RWPE1 (cell line): ENCODE measurements at regions not wholly inside any gene's neighbourhood (a gene's known extent, or its start where the extent isn't known, plus 50 kb on each side); places are given as distances from the start of the nearest gene placed in this dataset.

ENCODE experiments used
- CTCF ChIA-PET: fragments of 350-600 bp; sonication (Branson Sonifier 250); formaldehyde crosslinking; extraction: SDS; loops from one replicate; lab custom pipeline; 2021; lab: Yijun Ruan, JAX
- POLR2A ChIA-PET: fragments of 400-600 bp; formaldehyde crosslinking; extraction: SDS; loops from one replicate; lab custom pipeline; 2020; ENCODE audit warnings: antibody characterized with exemption; ENCODE audit not compliant: low non-redundant PET; lab: Yijun Ruan, JAX
- DNase-seq: peaks from one replicate; pipeline ENCODE4 v3.0.0; 2012; ENCODE audit warnings: low spot score
- H3K27ac ChIP-seq: fragments of 450-650 bp; 2 replicates; pipeline ENCODE4 v1.5.1; 2017
- CTCF ChIP-seq: fragments of 450-650 bp; conservative IDR thresholded peaks from 2 replicates; pipeline ENCODE4 v1.5.1; 2017; ENCODE audit warnings: low read depth, mild to moderate bottlenecking

GRCh38 chr5:173448856-173449255, 120.6 kb upstream of the STC2 start:
- no peak for TF ChIP-seq CTCF
- POLR2A ChIA-PET = no interaction called here
- DNase-seq = no peak

DNA sequence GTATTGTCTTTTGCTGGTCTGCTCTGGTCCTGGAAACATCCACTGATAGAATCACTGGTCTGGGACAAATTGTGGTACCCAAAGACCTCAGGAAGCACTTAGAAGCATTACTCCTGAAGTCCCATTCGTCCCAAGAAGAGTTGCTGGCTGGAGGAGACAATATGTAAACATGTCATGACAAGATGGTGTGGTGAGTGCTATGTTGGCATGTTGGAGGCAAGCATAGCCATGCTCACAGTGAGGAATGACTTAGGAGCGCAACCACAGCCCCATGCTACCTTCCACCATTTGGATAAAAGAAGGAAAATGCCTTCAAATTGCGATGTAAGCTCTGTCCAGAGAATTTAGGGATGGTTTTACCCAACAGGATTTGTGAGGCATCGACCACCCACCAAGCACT, 115.8 kb upstream of the STC2 start:
- TF ChIP-seq CTCF = no peak
- CTCF ChIA-PET = no interaction called here
- H3K27ac ChIP-seq = no peak overlapping the region
- no peak for DNase-seq
- POLR2A ChIA-PET = no interaction called here

More at GRCh38 chr5:173448856-173449255, 120.6 kb upstream of the STC2 start:
- H3K27ac ChIP-seq = no peak overlapping the region
- CTCF ChIA-PET = no interaction called here

DNA sequence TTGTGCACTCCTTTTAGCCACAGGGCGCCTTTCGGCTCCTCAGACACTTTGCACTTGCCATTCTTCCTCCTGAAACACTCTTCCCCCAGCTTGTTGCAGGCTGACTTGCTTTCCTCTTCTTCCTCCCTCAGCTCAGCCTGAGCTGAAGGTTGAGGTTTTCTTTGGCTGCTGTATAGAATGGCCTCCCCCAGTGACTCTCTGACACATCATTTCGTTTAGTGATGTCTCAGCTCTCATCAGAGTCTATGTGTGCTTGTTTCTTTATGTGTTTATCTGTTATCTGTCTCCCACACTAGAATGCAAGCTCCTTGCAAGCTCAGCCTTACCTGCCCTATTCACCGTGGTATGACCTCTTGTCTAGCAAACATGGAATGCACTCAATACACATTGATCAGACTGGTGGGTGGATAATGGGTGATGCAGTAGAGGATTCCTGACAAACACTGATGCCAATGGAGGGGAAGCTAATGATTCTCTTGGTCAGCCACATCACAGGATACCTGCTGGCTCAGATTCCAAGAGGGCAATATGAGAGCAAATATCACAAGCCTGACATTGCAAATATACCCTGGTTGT, 112.9 kb upstream of the STC2 start:
- no peak for TF ChIP-seq CTCF
- ChIA-PET CTCF (interaction anchor here (0.6 kb wide), 2 partner anchors 23 to 141 kb away, joined by 3 to 4 read pairs; no protein-coding TSS in a partner anchor), POLR2A (no interaction called here)

DNA sequence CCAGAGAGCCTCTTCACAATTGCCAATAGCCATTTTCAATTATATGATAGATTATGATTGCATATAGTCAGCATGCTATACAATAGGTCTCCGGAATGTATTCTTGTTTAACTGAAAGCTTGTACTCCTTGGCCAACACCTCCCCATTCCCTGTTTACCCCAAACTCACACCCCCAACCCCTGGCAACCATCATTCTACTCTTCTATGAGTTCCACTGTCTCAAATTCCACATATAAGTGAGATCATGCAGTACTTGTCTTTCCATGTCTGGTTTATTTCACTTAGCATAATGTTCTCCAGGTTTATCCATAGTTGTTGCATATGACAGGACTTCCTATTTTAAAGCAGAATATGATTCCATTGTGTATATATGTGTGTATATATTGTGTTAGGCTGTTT, 110.7 kb upstream of the STC2 start:
- DNase-seq = no peak
- ChIA-PET CTCF (no interaction called here), POLR2A (no interaction called here)
- no peak overlapping the region for H3K27ac ChIP-seq
- TF ChIP-seq CTCF = no peak

More for the DNA sequence above, 112.9 kb upstream of the STC2 start:
- H3K27ac ChIP-seq = no peak overlapping the region
- no peak for DNase-seq

DNA sequence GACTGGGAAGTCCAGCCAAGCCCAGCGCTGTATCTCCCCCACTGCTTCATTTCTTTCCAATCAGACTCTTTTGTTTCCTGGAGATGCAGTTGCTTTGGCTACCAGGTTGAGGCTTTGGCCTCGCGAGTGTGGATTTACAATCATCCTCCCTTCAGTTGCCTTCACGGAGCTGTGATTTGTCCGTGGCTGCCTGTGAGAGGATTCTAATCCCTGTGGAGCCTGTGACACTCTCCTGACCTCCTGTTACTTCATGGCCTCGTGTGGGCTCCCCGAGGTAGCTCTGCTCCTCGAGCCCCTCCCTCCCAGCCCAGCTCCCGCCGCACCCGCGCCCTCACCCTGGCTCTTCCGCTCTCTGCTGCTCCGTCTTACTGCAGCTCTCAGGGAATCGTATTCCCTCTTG, 107.2 kb upstream of the STC2 start:
- CTCF ChIA-PET = interaction anchor here (0.7 kb wide), 1 partner anchor 138 kb away, joined by 4 read pairs; no protein-coding TSS in a partner anchor
- POLR2A ChIA-PET = no interaction called here
- no peak overlapping the region for H3K27ac ChIP-seq
- TF ChIP-seq CTCF = no peak
- no peak for DNase-seq

GRCh38 chr5:173434270-173434669, 106.1 kb upstream of the STC2 start:
- ChIA-PET POLR2A (no interaction called here), CTCF (no interaction called here)
- no peak for TF ChIP-seq CTCF
- H3K27ac ChIP-seq = no peak overlapping the region
- no peak for DNase-seq
